GM21825 (cell line): ENCODE measurements at regions not wholly inside any gene's neighbourhood (a gene's known extent, or its start where the extent isn't known, plus 50 kb on each side); places are given as distances from the start of the nearest gene placed in this dataset.
"Not testable (repeated sequence)": the region's sequence is repeated elsewhere in the genome, so short reads cannot be mapped to it uniquely, and the experiment has no call there.

Experiments
- ATAC-seq: cut with Tn5 transposase; IDR thresholded peaks from one replicate; pipeline ENCODE4 v1.9.1; 2021; ENCODE audit warnings: mild to moderate bottlenecking, moderate library complexity; ENCODE audit not compliant: unreplicated experiment

GRCh38 chr21:13827201-13827600 lies 217.6 kb downstream of the POTED start:
- no peak for ATAC-seq

- not testable (repeated sequence) for ATAC-seq
Measured at GRCh38 chr21:13826511-13826910, 216.9 kb downstream of the POTED start.

- not testable (repeated sequence) for ATAC-seq
Measured at GRCh38 chr21:13825218-13825778, 215.7 kb downstream of the POTED start.

GRCh38 chr21:13820286-13820685 lies 210.7 kb downstream of the POTED start:
- not testable (repeated sequence) for ATAC-seq

- not testable (repeated sequence) for ATAC-seq
Measured at GRCh38 chr21:13812191-13812590, 202.6 kb downstream of the POTED start.

- ATAC-seq = not testable (repeated sequence)
Measured at GRCh38 chr21:13810559-13810958, 201.0 kb downstream of the POTED start.

- not testable (repeated sequence) for ATAC-seq
Measured at GRCh38 chr21:13806444-13806843, 196.9 kb downstream of the POTED start.

- ATAC-seq = not testable (repeated sequence)
Measured at GRCh38 chr21:13802757-13803156, 193.2 kb downstream of the POTED start.
